BLaER1 (cell line): ENCODE measurements at regions not wholly inside any gene's neighbourhood (a gene's known extent, or its start where the extent isn't known, plus 50 kb on each side); places are given as distances from the start of the nearest gene placed in this dataset.

ENCODE experiments used
- H3K27ac ChIP-seq: shearing (Covaris generic); formaldehyde crosslinking; 2 replicates; pipeline ENCODE4 v1.8.1; 2022
- H3K27me3 ChIP-seq: shearing (Covaris generic); formaldehyde crosslinking; 2 replicates; pipeline ENCODE4 v1.8.1; 2022
- H3K36me3 ChIP-seq: shearing (Covaris generic); formaldehyde crosslinking; 2 replicates; pipeline ENCODE4 v1.8.1; 2022
- H3K4me1 ChIP-seq: shearing (Covaris generic); formaldehyde crosslinking; 2 replicates; pipeline ENCODE4 v1.8.1; 2022
- H3K4me2 ChIP-seq: shearing (Covaris generic); formaldehyde crosslinking; 2 replicates; pipeline ENCODE4 v1.8.1; 2022
- H3K4me3 ChIP-seq: shearing (Covaris generic); formaldehyde crosslinking; 2 replicates; pipeline ENCODE4 v1.8.1; 2022
- H3K9ac ChIP-seq: shearing (Covaris generic); formaldehyde crosslinking; 2 replicates; pipeline ENCODE4 v1.8.1; 2022
- H3K9me3 ChIP-seq: shearing (Covaris generic); formaldehyde crosslinking; 2 replicates; pipeline ENCODE4 v1.8.1; 2022
- H4K20me1 ChIP-seq: shearing (Covaris generic); formaldehyde crosslinking; 2 replicates; pipeline ENCODE4 v1.8.1; 2022
- Cebpa-rat ChIP-seq: shearing (Covaris generic); IDR thresholded peaks from 2 replicates; pipeline ENCODE4 v1.8.1; 2022

DNA sequence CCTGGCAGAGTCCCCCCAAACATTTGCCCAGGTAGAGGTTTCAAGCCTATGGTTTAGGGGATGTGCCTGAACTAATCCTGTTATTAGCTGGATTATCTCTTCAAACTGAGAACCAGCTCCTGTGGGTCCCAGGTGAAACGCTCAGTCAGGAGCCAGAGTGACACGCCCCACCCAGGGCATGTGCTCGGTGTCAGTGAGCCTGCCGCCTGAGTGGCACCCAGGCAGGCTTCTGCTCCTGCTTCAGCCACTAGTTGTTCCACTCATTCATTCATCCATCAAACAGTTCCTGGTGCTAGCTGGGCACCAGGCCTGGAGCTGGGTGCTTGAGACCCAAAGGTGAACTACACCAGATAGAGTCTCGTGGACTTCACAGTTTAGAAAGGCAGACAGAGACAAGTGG lies 129.4 kb upstream of the PITX1 start:
- Histone ChIP-seq H3K9me3 (peaks cover 22% of the 10 kb centered on the region), H3K4me3 (no peak overlapping the region), H3K36me3 (no peaks in the 10 kb centered on the region), H3K27ac (no peak overlapping the region), H3K27me3 (no peaks in the 10 kb centered on the region), H3K4me2 (no peak overlapping the region), H3K9ac (no peak overlapping the region), H4K20me1 (no peaks in the 10 kb centered on the region), H3K4me1 (peaks cover 7% of the 10 kb centered on the region; the same call in 1 of the 2 replicates)
- TF ChIP-seq Cebpa-rat: no peak

- Histone ChIP-seq H3K4me2 (no peak overlapping the region), H3K9me3 (peaks cover 28% of the 10 kb centered on the region), H3K4me3 (no peak overlapping the region), H3K27me3 (no peaks in the 10 kb centered on the region), H3K9ac (no peak overlapping the region), H3K36me3 (no peaks in the 10 kb centered on the region), H3K4me1 (peaks cover 6% of the 10 kb centered on the region; the same call in 1 of the 2 replicates), H3K27ac (no peak overlapping the region), H4K20me1 (no peaks in the 10 kb centered on the region)
- TF ChIP-seq Cebpa-rat: no peak
Measured at GRCh38 chr5:135162661-135163265, 128.7 kb upstream of the PITX1 start.

GRCh38 chr5:135161221-135161620 lies 127.2 kb upstream of the PITX1 start:
- no peak for TF ChIP-seq Cebpa-rat
- no peaks in the 10 kb centered on the region for H3K27me3 ChIP-seq
- H3K4me3 ChIP-seq: no peak overlapping the region
- no peaks in the 10 kb centered on the region for H4K20me1 ChIP-seq
- H3K36me3 ChIP-seq: no peaks in the 10 kb centered on the region
- H3K4me2 ChIP-seq: no peak overlapping the region
- no peak overlapping the region for H3K27ac ChIP-seq
- peaks cover 39% of the 10 kb centered on the region for H3K9me3 ChIP-seq
- no peaks in the 10 kb centered on the region for H3K4me1 ChIP-seq
- no peak overlapping the region for H3K9ac ChIP-seq

DNA sequence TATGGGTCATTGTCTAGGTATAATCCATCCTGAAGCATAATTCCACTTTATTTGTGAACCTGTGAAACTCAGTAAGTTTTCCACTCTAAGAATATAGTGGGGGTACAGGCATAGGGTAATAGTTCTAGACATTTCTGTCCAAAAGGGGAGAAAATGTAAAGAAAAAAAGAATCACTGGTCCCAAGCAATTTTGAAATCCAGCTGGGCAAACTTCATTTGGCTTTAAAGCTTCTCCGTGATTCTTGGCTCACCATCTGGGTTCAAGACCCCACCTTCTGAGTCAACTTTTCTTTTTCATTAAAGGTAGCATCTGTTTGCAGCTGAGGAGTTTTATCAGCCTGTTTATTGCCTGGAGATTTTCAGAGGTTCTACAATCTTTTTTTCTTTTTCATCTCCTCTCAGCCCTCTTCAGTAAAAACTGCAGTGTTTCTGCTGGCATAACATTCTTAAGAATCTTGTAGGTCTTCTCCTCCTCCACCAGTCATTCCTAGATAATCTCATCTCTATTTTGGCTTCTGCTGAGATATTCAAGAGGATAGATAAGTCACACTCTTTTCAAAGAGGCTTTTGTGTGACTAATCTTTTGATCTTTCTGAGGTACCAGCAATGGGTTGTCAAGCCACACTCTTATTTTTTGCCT lies 126.1 kb upstream of the PITX1 start:
- Histone ChIP-seq H3K9ac (no peak overlapping the region), H3K36me3 (no peaks in the 10 kb centered on the region), H3K27ac (no peak overlapping the region), H3K27me3 (no peaks in the 10 kb centered on the region), H3K9me3 (peaks cover 39% of the 10 kb centered on the region), H3K4me3 (no peak overlapping the region), H3K4me2 (no peak overlapping the region), H3K4me1 (no peaks in the 10 kb centered on the region), H4K20me1 (no peaks in the 10 kb centered on the region)
- no peak for TF ChIP-seq Cebpa-rat

DNA sequence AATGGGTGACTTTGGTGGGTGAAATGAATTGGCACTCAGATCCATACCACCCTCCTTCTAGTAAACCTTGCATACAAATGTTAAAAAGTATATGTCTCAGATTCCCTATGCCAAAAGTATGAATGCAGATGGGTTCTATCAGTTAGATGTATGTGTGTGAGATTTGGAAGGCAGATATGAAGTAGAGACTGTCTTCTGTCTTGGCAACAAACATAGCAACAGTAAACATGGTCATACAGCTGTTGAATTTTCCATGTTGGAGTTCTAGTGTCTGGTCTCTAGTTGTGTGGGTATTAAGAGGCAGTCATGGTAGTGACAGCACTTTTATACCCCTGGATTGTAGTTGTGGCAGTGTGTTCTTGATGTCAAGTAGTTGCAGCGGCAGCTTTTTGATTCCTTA lies 125.6 kb upstream of the PITX1 start:
- no peak overlapping the region for H3K4me2 ChIP-seq
- TF ChIP-seq Cebpa-rat: no peak
- H3K27ac ChIP-seq: no peak overlapping the region
- no peaks in the 10 kb centered on the region for H3K36me3 ChIP-seq
- no peaks in the 10 kb centered on the region for H3K27me3 ChIP-seq
- H3K4me3 ChIP-seq: no peak overlapping the region
- no peak overlapping the region for H3K9ac ChIP-seq
- peaks cover 39% of the 10 kb centered on the region for H3K9me3 ChIP-seq
- H4K20me1 ChIP-seq: no peaks in the 10 kb centered on the region
- no peaks in the 10 kb centered on the region for H3K4me1 ChIP-seq

GRCh38 chr5:135158982-135159381 lies 125.0 kb upstream of the PITX1 start:
- no peak overlapping the region for H3K9ac ChIP-seq
- H3K4me2 ChIP-seq: no peak overlapping the region
- no peak overlapping the region for H3K27ac ChIP-seq
- H3K9me3 ChIP-seq: peaks cover 39% of the 10 kb centered on the region
- H3K4me1 ChIP-seq: no peaks in the 10 kb centered on the region
- no peak overlapping the region for H3K4me3 ChIP-seq
- TF ChIP-seq Cebpa-rat: no peak
- H3K36me3 ChIP-seq: no peaks in the 10 kb centered on the region
- no peaks in the 10 kb centered on the region for H4K20me1 ChIP-seq
- no peaks in the 10 kb centered on the region for H3K27me3 ChIP-seq

GRCh38 chr5:135158314-135158697 lies 124.3 kb upstream of the PITX1 start:
- Histone ChIP-seq H3K9me3 (peaks cover 39% of the 10 kb centered on the region), H3K4me2 (no peak overlapping the region), H3K9ac (no peak overlapping the region), H3K27me3 (no peaks in the 10 kb centered on the region), H3K27ac (no peak overlapping the region), H3K4me1 (no peaks in the 10 kb centered on the region), H4K20me1 (no peaks in the 10 kb centered on the region), H3K36me3 (no peaks in the 10 kb centered on the region), H3K4me3 (no peak overlapping the region)
- no peak for TF ChIP-seq Cebpa-rat

GRCh38 chr5:135157421-135158313 lies 123.6 kb upstream of the PITX1 start:
- Histone ChIP-seq H3K9ac (no peak overlapping the region), H4K20me1 (no peaks in the 10 kb centered on the region), H3K36me3 (no peaks in the 10 kb centered on the region), H3K27me3 (no peaks in the 10 kb centered on the region), H3K4me2 (no peak overlapping the region), H3K9me3 (peaks cover 39% of the 10 kb centered on the region), H3K27ac (no peak overlapping the region), H3K4me1 (no peaks in the 10 kb centered on the region), H3K4me3 (no peak overlapping the region)
- TF ChIP-seq Cebpa-rat: no peak

DNA sequence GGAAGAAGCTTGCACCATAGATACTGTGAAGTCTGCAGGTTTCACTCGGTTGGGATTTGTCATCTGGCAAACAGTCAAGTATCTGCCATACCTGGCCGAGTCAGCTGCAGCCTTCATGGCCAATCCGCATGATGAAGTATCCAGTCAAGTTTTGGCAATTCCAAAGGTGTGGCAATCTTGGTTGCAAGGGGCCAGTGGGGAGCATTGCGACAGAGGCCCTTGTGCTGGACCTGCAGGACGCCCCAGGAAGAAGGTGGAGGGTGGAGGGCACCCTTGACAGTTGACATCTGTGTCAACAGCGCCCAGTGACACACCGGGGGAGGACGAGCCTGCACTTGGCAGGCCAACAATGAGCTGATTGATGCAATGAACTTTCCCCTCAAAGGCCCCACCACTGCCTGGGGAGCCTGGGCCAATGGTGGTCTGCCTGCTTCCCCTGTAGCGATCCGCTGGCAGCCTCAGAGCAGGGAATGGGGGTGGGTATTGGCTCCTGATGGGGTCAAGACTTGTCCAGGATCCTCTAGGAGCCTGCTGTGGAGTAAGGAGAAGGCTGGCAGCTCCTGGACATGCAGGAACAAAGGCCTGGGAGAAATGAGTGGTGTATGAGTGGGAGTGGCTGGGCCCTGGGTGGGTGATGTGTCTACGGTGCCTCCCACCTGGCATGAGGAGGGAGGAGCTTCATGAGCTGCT lies 122.8 kb upstream of the PITX1 start:
- Histone ChIP-seq H4K20me1 (no peaks in the 10 kb centered on the region), H3K4me1 (no peaks in the 10 kb centered on the region), H3K4me2 (no peak overlapping the region), H3K9me3 (peaks cover 39% of the 10 kb centered on the region), H3K27ac (no peak overlapping the region), H3K9ac (no peak overlapping the region), H3K36me3 (no peaks in the 10 kb centered on the region), H3K27me3 (no peaks in the 10 kb centered on the region), H3K4me3 (no peak overlapping the region)
- TF ChIP-seq Cebpa-rat: no peak
